Activated naive CD4-positive, alpha-beta T cell treated with anti-CD3 and anti-CD28 coated beads, Interleukin-2, amount 50 U/mL, for 72 hours (primary cell): ENCODE measurements at regions not wholly inside any gene's neighbourhood (a gene's known extent, or its start where the extent isn't known, plus 50 kb on each side); places are given as distances from the start of the nearest gene placed in this dataset.

ENCODE experiments used
- ATAC-seq, 2 donors: fragments of 150-1000 bp; cut with Tn5 transposase; 2 replicates each; pipeline ENCODE4 v1.10.0; 2021; ENCODE audit warnings: mild to moderate bottlenecking in 2 of 2, moderate library complexity in 2 of 2
- DNase-seq, 2 donors: peaks; one replicate each; pipeline ENCODE4 v3.0.0; 2021 to 2022; ENCODE audit warnings: low spot score in 2 of 2
- H3K27ac Mint-ChIP-seq, 2 donors: one replicate each; pipeline ENCODE4 v1.8.0; 2022; ENCODE audit warnings: mild to moderate bottlenecking in 2 of 2, mixed read lengths in 2 of 2
- H3K36me3 Mint-ChIP-seq, 2 donors: one replicate each; pipeline ENCODE4 v1.8.0; 2022; ENCODE audit warnings: mixed read lengths in 2 of 2
- H3K9me3 Mint-ChIP-seq, 2 donors: one replicate each; pipeline ENCODE4 v1.8.0; 2022; ENCODE audit warnings: mixed read lengths in 2 of 2

GRCh38 chr20:12677925-12678324 lies 330.8 kb upstream of the SPTLC3 start:
- Mint-ChIP-seq H3K27ac (no peak overlapping the region), H3K36me3 (no peaks in the 10 kb centered on the region), H3K9me3 (peaks cover 4 to 10% of the 10 kb centered on the region in 2 donors)
- DNase-seq (no peak), ATAC-seq (no peak)

- H3K36me3 Mint-ChIP-seq, result no peaks in the 10 kb centered on the region
- no peak overlapping the region for H3K27ac Mint-ChIP-seq
- H3K9me3 Mint-ChIP-seq, result peaks cover 2 to 7% of the 10 kb centered on the region in 2 donors
- DNase-seq (no peak), ATAC-seq (no peak)
These were observed 329.3 kb upstream of the SPTLC3 start for GRCh38 chr20:12679447-12679846.

- no peak for ATAC-seq
- DNase-seq, result no peak
- Mint-ChIP-seq H3K9me3 (peaks cover 3 to 9% of the 10 kb centered on the region in 2 donors), H3K36me3 (no peaks in the 10 kb centered on the region), H3K27ac (no peak overlapping the region)
These were observed 326.2 kb upstream of the SPTLC3 start for GRCh38 chr20:12682613-12683012.

- Mint-ChIP-seq H3K9me3 (peaks cover 12 to 17% of the 10 kb centered on the region in 2 donors), H3K27ac (no peak overlapping the region), H3K36me3 (no peaks in the 10 kb centered on the region)
- ATAC-seq (no peak), DNase-seq (no peak)
These were observed 321.3 kb upstream of the SPTLC3 start for GRCh38 chr20:12687476-12687875.

- ATAC-seq (no peak), DNase-seq (no peak)
- Mint-ChIP-seq H3K27ac (no peak overlapping the region), H3K9me3 (peaks cover 15 to 16% of the 10 kb centered on the region in 2 donors), H3K36me3 (no peaks in the 10 kb centered on the region)
These were observed 312.8 kb upstream of the SPTLC3 start for GRCh38 chr20:12695937-12696336.

GRCh38 chr20:12698817-12699216 lies 310.0 kb upstream of the SPTLC3 start:
- ATAC-seq (no peak), DNase-seq (no peak)
- H3K9me3 Mint-ChIP-seq, result peaks cover 7 to 19% of the 10 kb centered on the region in 2 donors
- H3K27ac Mint-ChIP-seq, result no peak overlapping the region
- H3K36me3 Mint-ChIP-seq, result no peaks in the 10 kb centered on the region

- ATAC-seq (no peak), DNase-seq (no peak)
- peaks cover 7 to 19% of the 10 kb centered on the region in 2 donors for H3K9me3 Mint-ChIP-seq
- no peak overlapping the region for H3K27ac Mint-ChIP-seq
- H3K36me3 Mint-ChIP-seq, result no peaks in the 10 kb centered on the region
These were observed 309.2 kb upstream of the SPTLC3 start for GRCh38 chr20:12699374-12700228.

GRCh38 chr20:12700701-12701100 lies 308.1 kb upstream of the SPTLC3 start:
- Mint-ChIP-seq H3K9me3 (peaks cover 7 to 19% of the 10 kb centered on the region in 2 donors), H3K27ac (no peak overlapping the region), H3K36me3 (no peaks in the 10 kb centered on the region)
- no peak for ATAC-seq
- no peak for DNase-seq

GRCh38 chr20:12702312-12702711 lies 306.5 kb upstream of the SPTLC3 start:
- DNase-seq (no peak), ATAC-seq (no peak)
- no peaks in the 10 kb centered on the region for H3K36me3 Mint-ChIP-seq
- H3K27ac Mint-ChIP-seq, result no peak overlapping the region
- H3K9me3 Mint-ChIP-seq, result peaks cover 7 to 20% of the 10 kb centered on the region in 2 donors

GRCh38 chr20:12715371-12715770 lies 293.4 kb upstream of the SPTLC3 start:
- ATAC-seq, result no peak
- Mint-ChIP-seq H3K27ac (no peak overlapping the region), H3K9me3 (peaks cover 0 to 4% of the 10 kb centered on the region in 2 donors), H3K36me3 (no peaks in the 10 kb centered on the region)
- DNase-seq, result no peak

- no peak for ATAC-seq
- no peak overlapping the region for H3K27ac Mint-ChIP-seq
- no peak for DNase-seq
- peaks cover 0 to 4% of the 10 kb centered on the region in 2 donors for H3K9me3 Mint-ChIP-seq
- H3K36me3 Mint-ChIP-seq, result no peaks in the 10 kb centered on the region
These were observed 292.6 kb upstream of the SPTLC3 start for GRCh38 chr20:12715991-12716680.

- Mint-ChIP-seq H3K27ac (no peak overlapping the region), H3K36me3 (no peaks in the 10 kb centered on the region), H3K9me3 (peaks cover 0 to 4% of the 10 kb centered on the region in 2 donors)
- no peak for ATAC-seq
- no peak for DNase-seq
These were observed 291.7 kb upstream of the SPTLC3 start for GRCh38 chr20:12717061-12717460.

- DNase-seq, result no peak
These were observed 290.2 kb upstream of the SPTLC3 start for GRCh38 chr20:12718619-12719018.

GRCh38 chr20:12721636-12722035 lies 287.1 kb upstream of the SPTLC3 start:
- ATAC-seq, result no peak
- Mint-ChIP-seq H3K9me3 (peaks cover 4 to 16% of the 10 kb centered on the region in 2 donors), H3K27ac (no peak overlapping the region), H3K36me3 (no peaks in the 10 kb centered on the region)
- no peak for DNase-seq

More at GRCh38 chr20:12718619-12719018, 290.2 kb upstream of the SPTLC3 start:
- Mint-ChIP-seq H3K9me3 (peaks cover 4 to 9% of the 10 kb centered on the region in 2 donors), H3K27ac (no peak overlapping the region), H3K36me3 (no peaks in the 10 kb centered on the region)
- no peak for ATAC-seq

GRCh38 chr20:12722091-12722490 lies 286.7 kb upstream of the SPTLC3 start:
- Mint-ChIP-seq H3K36me3 (no peaks in the 10 kb centered on the region), H3K27ac (no peak overlapping the region), H3K9me3 (peaks cover 4 to 16% of the 10 kb centered on the region in 2 donors)
- no peak for DNase-seq
- no peak for ATAC-seq

GRCh38 chr20:12723811-12724210 lies 285.0 kb upstream of the SPTLC3 start:
- Mint-ChIP-seq H3K36me3 (no peaks in the 10 kb centered on the region), H3K27ac (no peak overlapping the region), H3K9me3 (peaks cover 4 to 16% of the 10 kb centered on the region in 2 donors)
- ATAC-seq (no peak), DNase-seq (no peak)

GRCh38 chr20:12728782-12729181 lies 280.0 kb upstream of the SPTLC3 start:
- ATAC-seq (no peak), DNase-seq (no peak)
- no peaks in the 10 kb centered on the region for H3K36me3 Mint-ChIP-seq
- H3K27ac Mint-ChIP-seq, result no peak overlapping the region
- H3K9me3 Mint-ChIP-seq, result peaks cover 0 to 7% of the 10 kb centered on the region in 2 donors
